Fibroblast of pulmonary artery (primary cell): ENCODE measurements at regions not wholly inside any gene's neighbourhood (a gene's known extent, or its start where the extent isn't known, plus 50 kb on each side); places are given as distances from the start of the nearest gene placed in this dataset.

Experiments
- DNase-seq: peaks from one replicate; pipeline ENCODE4 v3.0.0-alpha.2; 2010; ENCODE audit warnings: low read depth
- H3K4me3 ChIP-seq: replicated peaks from 2 replicates; pipeline ENCODE4 v1.5.1; 2011; ENCODE audit warnings: low read depth, mild to moderate bottlenecking, control low read depth, low read length, moderate library complexity
- TF ChIP-seq, protein P1 (sequence below): IDR thresholded peaks from 2 replicates; pipeline ENCODE4 v1.5.1; 2011; ENCODE audit warnings: mild to moderate bottlenecking, control low read depth, low read length, inconsistent platforms; ENCODE audit errors: missing control alignments

DNA sequence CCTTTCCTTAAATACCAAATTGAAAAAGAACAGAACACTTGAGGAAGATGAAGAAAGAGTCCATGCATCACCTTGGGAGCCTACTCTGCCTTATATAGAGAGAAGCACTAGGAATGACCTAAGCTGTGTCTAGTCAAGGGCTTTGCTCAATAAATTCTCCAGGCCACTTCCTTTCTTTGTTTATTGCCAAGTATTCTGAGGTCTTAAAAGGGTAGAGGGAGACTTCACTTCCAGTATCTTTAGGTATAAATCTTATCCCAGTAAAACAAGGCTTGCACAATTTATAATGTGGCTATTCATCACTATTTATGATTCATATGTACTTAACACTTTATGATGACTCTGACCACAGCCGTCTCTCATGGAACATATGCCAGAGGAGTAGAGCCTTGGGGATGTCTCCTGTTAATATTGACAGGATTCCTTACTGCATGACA lies 85.1 kb upstream of the ARHGAP5 start:
- TF ChIP-seq, protein P1, sequence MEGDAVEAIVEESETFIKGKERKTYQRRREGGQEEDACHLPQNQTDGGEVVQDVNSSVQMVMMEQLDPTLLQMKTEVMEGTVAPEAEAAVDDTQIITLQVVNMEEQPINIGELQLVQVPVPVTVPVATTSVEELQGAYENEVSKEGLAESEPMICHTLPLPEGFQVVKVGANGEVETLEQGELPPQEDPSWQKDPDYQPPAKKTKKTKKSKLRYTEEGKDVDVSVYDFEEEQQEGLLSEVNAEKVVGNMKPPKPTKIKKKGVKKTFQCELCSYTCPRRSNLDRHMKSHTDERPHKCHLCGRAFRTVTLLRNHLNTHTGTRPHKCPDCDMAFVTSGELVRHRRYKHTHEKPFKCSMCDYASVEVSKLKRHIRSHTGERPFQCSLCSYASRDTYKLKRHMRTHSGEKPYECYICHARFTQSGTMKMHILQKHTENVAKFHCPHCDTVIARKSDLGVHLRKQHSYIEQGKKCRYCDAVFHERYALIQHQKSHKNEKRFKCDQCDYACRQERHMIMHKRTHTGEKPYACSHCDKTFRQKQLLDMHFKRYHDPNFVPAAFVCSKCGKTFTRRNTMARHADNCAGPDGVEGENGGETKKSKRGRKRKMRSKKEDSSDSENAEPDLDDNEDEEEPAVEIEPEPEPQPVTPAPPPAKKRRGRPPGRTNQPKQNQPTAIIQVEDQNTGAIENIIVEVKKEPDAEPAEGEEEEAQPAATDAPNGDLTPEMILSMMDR, result no peak
- H3K4me3 ChIP-seq, result no peak overlapping the region
- DNase-seq, result peak; percentile 89

DNA sequence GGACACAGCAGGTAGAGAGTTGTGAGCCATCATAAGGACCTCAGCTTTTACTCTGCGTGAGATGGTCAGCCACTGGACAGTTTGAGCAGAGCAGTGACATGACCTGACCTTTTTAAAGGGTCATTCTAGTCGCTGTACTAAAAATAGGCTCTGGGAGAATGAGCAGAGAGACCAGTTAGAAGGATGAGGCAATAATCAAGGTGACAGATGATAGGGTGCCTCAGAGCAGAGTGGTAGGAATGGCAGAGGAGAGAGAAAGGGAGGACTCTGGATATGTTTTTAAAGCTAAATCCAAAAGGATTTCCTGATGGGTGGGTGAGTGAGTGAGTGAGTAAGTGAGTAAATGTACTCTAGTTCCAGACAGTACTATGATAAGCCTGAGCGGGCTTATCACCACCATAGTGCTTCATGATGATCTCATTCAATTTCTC lies 83.6 kb upstream of the ARHGAP5 start:
- no peak overlapping the region for H3K4me3 ChIP-seq
- TF ChIP-seq, protein P1, result no peak
- DNase-seq, result peak; percentile 36

DNA sequence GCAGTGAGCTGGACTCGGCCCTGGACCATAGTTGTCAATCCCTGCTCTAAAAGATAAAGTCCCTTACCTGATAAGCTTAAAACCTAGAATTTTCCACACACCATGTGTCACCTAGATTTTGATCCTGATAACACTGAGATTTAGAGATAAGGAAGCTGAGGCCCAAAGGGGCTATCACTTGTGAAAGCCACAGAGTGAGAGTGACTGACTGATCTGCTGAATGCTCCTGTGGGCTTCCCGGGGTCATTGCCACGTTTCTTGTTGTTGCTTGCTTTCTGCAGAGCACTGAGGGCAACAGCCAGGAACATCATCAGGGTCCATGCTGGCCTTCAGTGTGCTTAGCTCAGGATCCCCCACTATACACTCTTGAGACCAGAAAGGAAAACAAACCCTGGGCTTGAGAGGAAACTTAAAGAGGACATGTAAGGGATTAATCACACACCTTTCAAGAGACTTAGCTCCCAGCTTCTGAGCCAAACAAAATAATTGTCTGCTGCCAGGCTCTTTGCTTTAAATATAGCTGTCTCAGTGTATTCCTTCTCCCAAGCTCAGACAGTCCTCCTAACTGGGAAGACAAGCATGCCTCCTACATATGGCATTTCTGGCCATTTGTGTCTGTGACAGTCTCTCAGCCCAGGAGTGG lies 82.6 kb upstream of the ARHGAP5 start:
- no peak overlapping the region for H3K4me3 ChIP-seq
- DNase-seq, result no peak
- TF ChIP-seq, protein P1, result no peak

DNA sequence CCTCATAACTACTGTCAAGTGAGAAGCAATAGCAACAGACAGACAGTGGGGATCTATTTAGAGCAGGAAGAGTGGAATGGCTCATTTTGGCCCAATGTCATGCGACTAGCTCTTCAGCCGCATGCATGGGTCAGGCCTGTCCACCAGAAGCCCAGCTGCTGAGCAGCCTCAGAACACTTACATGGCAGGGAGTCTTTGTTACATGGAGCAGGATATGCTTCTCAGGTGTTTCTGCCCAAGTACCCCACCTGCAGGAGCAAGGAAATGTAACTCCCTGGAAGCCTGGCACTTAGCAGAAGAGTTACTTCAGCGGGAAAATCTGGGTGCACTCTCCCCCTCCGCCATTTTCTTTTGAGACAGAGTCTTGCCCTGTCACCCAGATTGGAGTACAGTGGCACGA lies 73.5 kb upstream of the ARHGAP5 start:
- DNase-seq, result no peak
- no peak overlapping the region for H3K4me3 ChIP-seq
- TF ChIP-seq, protein P1, result no peak

DNA sequence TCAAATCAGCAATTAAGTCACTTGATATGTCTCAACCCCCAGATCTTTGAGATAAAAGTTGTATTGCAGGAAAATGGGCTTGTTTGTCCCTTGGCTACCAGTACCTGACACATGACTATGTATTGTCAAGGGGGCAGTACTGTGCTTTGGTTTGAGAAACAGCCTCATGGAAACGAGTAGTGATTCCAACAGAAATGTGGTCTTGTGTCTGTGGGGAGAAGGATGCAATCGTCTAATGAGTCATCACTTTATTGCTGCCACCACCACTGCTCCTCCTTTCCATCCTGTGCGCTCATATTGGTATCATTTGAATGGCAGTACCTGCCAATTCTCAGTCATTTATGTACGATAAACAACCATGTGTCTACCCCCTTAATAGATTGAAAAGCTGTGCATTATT lies 72.8 kb upstream of the ARHGAP5 start:
- no peak overlapping the region for H3K4me3 ChIP-seq
- peak; percentile 59 for DNase-seq
- TF ChIP-seq, protein P1, result no peak

DNA sequence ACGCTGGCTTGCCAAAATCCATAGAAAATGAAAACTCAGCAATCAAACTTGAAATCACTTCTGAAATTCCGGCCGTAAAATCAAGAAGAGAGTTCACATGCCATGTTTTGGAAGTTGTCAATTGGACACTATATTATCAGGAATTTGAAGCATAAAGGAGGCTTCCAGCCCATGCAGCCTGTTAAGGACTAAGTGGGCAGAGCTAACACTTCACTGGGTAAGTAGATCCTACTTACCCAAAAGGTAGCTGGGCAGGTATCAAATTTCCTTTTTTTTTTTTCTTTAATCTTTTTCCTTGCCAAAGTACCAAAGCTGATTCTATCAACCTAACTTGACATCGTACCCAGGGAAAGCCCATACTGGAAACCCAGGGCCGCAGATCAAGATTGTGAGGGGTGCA lies 71.5 kb upstream of the ARHGAP5 start:
- no peak overlapping the region for H3K4me3 ChIP-seq
- TF ChIP-seq, protein P1, result no peak
- DNase-seq, result no peak
